ENCODE measurements at regions not wholly inside any gene's neighbourhood (a gene's known extent, or its start where the extent isn't known, plus 50 kb on each side); places are given as distances from the start of the nearest gene placed in this dataset.

- ChIA-PET POLR2A (no interaction called here), CTCF (interaction anchor here (0.7 to 1.3 kb wide), 2 partner anchors 37 to 247 kb away, joined by 3 to 6 read pairs; no protein-coding TSS in a partner anchor)
- Mint-ChIP-seq H3K9me3 (no peaks in the 10 kb centered on the region), H3K4me3 (no peak overlapping the region), H3K27ac (no peak overlapping the region), H3K36me3 (no peaks in the 10 kb centered on the region), H3K4me1 (peaks cover 15% of the 10 kb centered on the region), H3K27me3 (ENCODE audit: low read depth) (no peaks in the 10 kb centered on the region)
- TF ChIP-seq ZNF263 (CRISPR knock-in tag; IDR thresholded peaks at IDR 0.05; ENCODE audit: low read depth) (no peak), SMAD3 (CRISPR knock-in tag; IDR thresholded peaks at IDR 0.05; ENCODE audit: borderline replicate concordance) (no peak), CTCF (IDR thresholded peaks at IDR 0.05) (no peak), ZBTB21 (CRISPR knock-in tag; IDR thresholded peaks at IDR 0.05; ENCODE audit: borderline replicate concordance) (no peak), MLX (CRISPR knock-in tag; IDR thresholded peaks at IDR 0.05) (no peak), AFF4 (CRISPR knock-in tag; IDR thresholded peaks at IDR 0.05; ENCODE audit: borderline replicate concordance) (no peak), TEAD4 (CRISPR knock-in tag; IDR thresholded peaks at IDR 0.05) (no peak), PRRX2 (CRISPR knock-in tag; IDR thresholded peaks at IDR 0.05) (no peak), ELF4 (CRISPR knock-in tag; IDR thresholded peaks at IDR 0.05; ENCODE audit: low read depth) (no peak), CREB1 (CRISPR knock-in tag; IDR thresholded peaks at IDR 0.05) (no peak), ATF3 (CRISPR knock-in tag; conservative IDR thresholded peaks at IDR 0.05) (no peak), HMGA2 (CRISPR knock-in tag; IDR thresholded peaks at IDR 0.05) (no peak), PRDM15 (CRISPR knock-in tag; IDR thresholded peaks at IDR 0.05) (no peak), NR2C2 (CRISPR knock-in tag; IDR thresholded peaks at IDR 0.05) (no peak), IRF2 (CRISPR knock-in tag; IDR thresholded peaks at IDR 0.05; ENCODE audit: borderline replicate concordance, low read depth) (no peak), SP1 (CRISPR knock-in tag; conservative IDR thresholded peaks at IDR 0.05) (no peak)
- ATAC-seq (no peak), DNase-seq (ENCODE audit: low spot score) (no peak)
Measured at GRCh38 chr20:6418732-6419131, 295.9 kb upstream of the FERMT1 start.

GRCh38 chr20:6416371-6416770 is 293.5 kb upstream of the FERMT1 start:
- H3K36me3 Mint-ChIP-seq, result no peaks in the 10 kb centered on the region
- ATAC-seq, result peak; percentile 86
- TF ChIP-seq NR2C2 (CRISPR knock-in tag; IDR thresholded peaks at IDR 0.05) (no peak), CREM (CRISPR knock-in tag; IDR thresholded peaks at IDR 0.05) (no peak), ATF1 (CRISPR knock-in tag; IDR thresholded peaks at IDR 0.05) (no peak), ATF6 (CRISPR knock-in tag; IDR thresholded peaks at IDR 0.05) (no peak), SP1 (CRISPR knock-in tag; conservative IDR thresholded peaks at IDR 0.05) (no peak), ZNF425 (CRISPR knock-in tag; conservative IDR thresholded peaks at IDR 0.05) (no peak), TEAD4 (CRISPR knock-in tag; IDR thresholded peaks at IDR 0.05) (no peak)

More at GRCh38 chr20:6416371-6416770, 293.5 kb upstream of the FERMT1 start:
- Mint-ChIP-seq H3K27ac (no peak overlapping the region), H3K4me3 (no peak overlapping the region), H3K4me1 (peaks cover 15% of the 10 kb centered on the region), H3K27me3 (ENCODE audit: low read depth) (no peaks in the 10 kb centered on the region), H3K9me3 (no peaks in the 10 kb centered on the region)
- POLR2A ChIA-PET, result no interaction called here
- peak; percentile 44 for DNase-seq (ENCODE audit: low spot score)
- CTCF ChIA-PET, result interaction anchor here (0.6 to 1.3 kb wide), 4 partner anchors 24 to 151 kb away, joined by 3 to 4 read pairs (median 4); no protein-coding TSS in a partner anchor
